HEK293T (cell line): ENCODE measurements at regions not wholly inside any gene's neighbourhood (a gene's known extent, or its start where the extent isn't known, plus 50 kb on each side); places are given as distances from the start of the nearest gene placed in this dataset.

ENCODE experiments used
- ARNT ChIP-seq: fragments of 450-650 bp; IDR thresholded peaks from 2 replicates; pipeline ENCODE4 v1.6.1; 2017; ENCODE audit warnings: mild to moderate bottlenecking
- BHLHE40 ChIP-seq: fragments of 450-650 bp; IDR thresholded peaks from 2 replicates; pipeline ENCODE4 v1.6.1; 2016; ENCODE audit warnings: mild to moderate bottlenecking, moderate library complexity, borderline replicate concordance
- CTBP1 ChIP-seq: fragments of 450-650 bp; IDR thresholded peaks from 2 replicates; pipeline ENCODE4 v1.6.1; 2016; ENCODE audit warnings: borderline replicate concordance
- FOXM1 ChIP-seq: fragments of 450-650 bp; IDR thresholded peaks from 2 replicates; pipeline ENCODE4 v1.6.1; 2017; ENCODE audit warnings: mild to moderate bottlenecking, borderline replicate concordance
- HDGF ChIP-seq: fragments of 450-650 bp; IDR thresholded peaks from 2 replicates; pipeline ENCODE4 v1.6.1; 2017; ENCODE audit warnings: antibody characterized with exemption, borderline replicate concordance
- SP1 ChIP-seq: fragments of 450-650 bp; IDR thresholded peaks from 2 replicates; pipeline ENCODE4 v1.6.1; 2017
- SUZ12 ChIP-seq: fragments of 450-650 bp; IDR thresholded peaks from 2 replicates; pipeline ENCODE4 v1.6.1; 2016; ENCODE audit warnings: mild to moderate bottlenecking
- TARDBP ChIP-seq: fragments of 450-650 bp; IDR thresholded peaks from 2 replicates; pipeline ENCODE4 v1.6.1; 2016
- ZNF384 ChIP-seq: fragments of 450-650 bp; IDR thresholded peaks from 2 replicates; pipeline ENCODE4 v1.6.1; 2016

DNA sequence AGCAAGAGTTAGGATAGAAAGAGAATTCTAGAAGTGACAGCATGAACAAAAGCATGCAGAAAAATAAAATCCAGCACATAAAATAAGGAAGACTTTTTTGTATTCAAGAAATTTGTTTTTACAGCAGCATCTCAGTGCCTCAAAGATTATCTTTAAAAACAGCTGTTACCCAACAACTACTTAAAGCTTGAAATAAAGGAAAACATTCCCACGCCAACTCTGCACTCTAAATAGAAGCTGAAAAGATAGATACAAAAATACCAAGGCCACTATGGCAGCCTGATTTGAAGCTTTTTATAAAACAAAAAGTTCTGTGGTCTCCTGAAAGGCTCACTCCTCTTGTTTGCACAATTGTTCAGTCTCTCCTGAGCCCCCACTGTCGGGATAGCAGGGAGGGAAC is 83.6 kb upstream of the LRRC55 start:
- no peak for TF ChIP-seq ARNT
- no peak for TF ChIP-seq FOXM1
- no peak for TF ChIP-seq ZNF384
- no peak for TF ChIP-seq SP1
- no peak for TF ChIP-seq BHLHE40
- no peak for TF ChIP-seq HDGF
- no peak for TF ChIP-seq SUZ12
- no peak for TF ChIP-seq TARDBP
- no peak for TF ChIP-seq CTBP1
